Muscle of back (tissue), 3 donors: ENCODE measurements at regions not wholly inside any gene's neighbourhood (a gene's known extent, or its start where the extent isn't known, plus 50 kb on each side); places are given as distances from the start of the nearest gene placed in this dataset.

Experiments
- DNase-seq, 3 donors: peaks; one replicate each; pipeline versions ENCODE4 v3.0.0 to v3.0.0-alpha.2; 2013

DNA sequence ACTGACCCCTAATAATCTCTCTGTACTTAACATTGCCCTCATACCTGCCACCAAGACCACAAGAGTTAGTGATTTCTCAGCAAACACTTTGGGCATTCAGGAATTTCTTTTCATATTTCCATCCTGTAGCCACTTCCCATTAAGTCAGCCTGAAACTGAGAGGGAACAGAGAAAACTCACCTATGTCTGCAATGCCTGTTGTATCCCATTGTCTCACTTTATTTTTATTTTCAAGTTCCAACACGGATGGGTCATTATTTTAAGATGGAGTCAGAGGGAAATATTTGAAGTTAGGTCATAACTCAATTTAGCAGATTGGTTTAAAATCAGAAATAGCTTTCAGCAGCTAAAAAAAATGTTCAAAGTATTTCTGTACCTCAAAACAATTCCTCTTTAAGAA lies 937.8 kb upstream of the CHORDC1 start:
- DNase-seq, result no peak

DNA sequence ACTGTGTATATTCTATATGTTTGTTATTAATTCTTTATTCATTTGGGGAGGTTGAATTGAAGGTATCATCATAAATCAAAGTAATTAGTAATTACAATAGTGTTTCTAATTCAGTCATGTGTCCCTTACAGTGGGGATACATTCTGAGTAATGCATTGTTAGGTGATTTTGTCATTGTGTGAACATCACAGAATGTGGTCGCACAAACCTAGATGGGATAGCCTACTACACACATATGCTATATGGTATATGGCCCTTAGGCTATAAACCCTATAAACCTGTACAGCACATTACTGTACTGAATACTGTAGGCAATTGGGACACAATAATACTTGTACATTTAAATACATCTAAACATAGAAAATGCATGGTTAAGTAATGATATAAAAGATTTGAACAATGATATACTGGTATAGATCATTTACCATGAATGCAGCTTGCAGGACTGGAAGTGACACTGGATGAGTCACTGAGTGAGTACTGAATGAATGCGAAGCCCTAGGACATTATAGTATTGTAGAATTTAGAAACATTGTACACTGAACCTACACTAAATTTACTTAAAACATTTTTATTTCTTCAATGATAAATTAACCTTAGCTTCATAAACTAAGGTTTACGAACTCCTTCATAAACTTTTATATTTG lies 936.2 kb upstream of the CHORDC1 start:
- DNase-seq, result peak in 1 of 3 donors; percentile 6

DNA sequence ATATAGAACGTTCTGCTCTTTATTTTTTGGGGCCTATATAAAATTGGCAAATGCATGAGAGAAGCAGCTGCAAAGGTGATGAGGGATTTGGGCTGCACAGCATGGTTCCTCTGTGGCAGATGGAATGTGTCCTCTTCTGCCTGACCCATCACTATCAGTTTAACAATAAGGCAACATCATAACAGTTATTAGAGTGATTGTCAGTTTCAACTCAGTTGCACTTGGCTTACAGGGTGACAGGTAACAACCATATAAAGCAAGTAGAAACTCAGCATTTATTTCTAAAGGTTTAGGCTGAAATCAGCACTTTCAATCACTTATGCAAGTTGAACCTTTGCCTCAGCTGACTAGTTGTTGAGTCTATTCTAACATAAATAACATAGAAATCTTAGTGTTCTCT lies 935.4 kb upstream of the CHORDC1 start:
- DNase-seq, result no peak

DNA sequence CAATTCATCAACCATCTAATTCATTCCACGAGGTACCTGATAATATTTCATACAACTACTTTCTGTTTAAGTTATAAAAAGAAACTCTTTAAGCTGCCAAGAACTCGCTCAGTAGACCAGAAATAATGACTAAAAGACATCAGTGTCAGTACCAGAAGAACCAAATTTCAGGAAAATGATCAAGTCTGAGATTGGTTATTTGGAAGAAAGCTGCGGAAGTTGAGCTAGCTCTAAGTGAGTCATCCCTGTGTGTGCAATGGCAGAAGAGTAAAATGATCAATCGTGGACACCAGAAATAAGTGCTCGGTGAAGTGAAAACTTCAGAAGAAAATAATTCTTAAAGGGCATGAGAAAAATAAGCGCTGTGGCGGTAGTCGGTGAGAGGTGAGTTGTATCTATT lies 933.2 kb upstream of the CHORDC1 start:
- no peak for DNase-seq

DNA sequence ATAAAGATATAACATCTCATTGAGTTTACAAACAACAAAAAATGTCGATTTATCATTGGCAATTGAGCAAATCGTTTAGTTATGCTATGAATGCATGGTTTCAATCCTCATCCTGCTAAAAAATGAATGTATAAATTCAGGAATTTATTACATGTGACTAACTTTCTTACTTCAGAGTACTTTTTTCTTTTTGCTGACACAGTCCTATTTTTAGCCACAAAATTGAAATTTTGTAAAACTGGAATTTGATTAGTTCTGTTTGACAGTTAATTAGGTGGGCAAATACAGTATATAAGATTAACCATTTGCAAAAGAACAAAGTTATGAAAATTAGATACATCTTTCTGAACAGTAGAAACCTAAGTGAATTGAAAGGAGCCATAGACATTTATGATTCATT lies 925.0 kb upstream of the CHORDC1 start:
- DNase-seq, result no peak

DNA sequence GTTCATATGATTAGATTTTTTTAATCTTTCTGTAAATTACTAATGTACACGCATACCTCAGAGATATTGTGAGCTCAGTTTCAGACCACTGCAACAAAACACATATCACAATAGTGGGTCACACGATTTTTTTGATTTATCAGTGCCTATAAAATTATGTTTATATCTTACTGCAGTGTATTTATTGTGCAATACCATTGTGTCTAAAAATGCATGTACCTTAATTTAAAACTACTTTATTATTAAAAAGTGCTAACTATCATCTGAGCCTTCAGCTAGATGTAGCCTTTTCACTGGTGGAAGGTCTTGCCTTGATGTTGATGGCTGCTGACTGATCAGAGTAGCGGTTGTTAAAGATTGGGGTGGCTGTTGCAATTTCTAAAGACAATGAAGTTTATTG lies 918.8 kb upstream of the CHORDC1 start:
- DNase-seq, result no peak

DNA sequence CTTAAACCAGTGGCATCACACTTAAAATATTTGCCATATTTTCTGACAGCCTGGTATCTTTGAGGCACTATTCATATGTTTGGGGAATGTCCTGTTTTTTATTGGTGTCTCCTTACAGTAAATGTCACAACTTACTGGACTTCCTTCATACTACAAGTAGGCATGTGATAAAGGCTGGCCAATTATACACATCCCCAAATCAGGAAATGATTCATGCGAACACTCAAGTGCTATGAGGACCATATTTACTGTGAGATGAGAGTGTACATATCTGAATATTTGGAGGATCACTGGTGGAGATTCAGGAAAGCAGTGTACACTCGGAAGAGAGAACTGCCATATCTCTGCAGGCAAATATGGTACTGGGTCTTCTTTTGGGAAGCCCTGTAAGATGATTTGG lies 913.8 kb upstream of the CHORDC1 start:
- no peak for DNase-seq

DNA sequence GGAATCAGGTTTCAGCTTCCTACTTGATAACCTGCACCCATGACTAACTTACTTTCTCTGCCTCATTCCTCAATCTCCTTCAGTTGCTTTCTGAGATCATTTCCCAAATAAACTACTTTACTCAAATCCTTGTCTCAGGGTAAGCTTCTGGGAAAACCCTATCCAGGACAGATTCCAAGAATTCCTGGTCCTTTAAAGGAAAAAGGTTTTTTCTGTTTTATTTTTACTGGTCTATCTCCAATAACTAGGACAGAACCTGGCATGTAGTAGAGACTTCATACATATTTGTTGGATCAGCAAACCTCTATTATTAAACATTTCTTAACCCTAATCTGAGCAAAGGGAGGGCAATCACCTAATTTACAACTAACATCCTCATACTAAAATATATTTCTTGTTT lies 910.5 kb upstream of the CHORDC1 start:
- DNase-seq, result peak; percentile 45 to 62 (median 60)

DNA sequence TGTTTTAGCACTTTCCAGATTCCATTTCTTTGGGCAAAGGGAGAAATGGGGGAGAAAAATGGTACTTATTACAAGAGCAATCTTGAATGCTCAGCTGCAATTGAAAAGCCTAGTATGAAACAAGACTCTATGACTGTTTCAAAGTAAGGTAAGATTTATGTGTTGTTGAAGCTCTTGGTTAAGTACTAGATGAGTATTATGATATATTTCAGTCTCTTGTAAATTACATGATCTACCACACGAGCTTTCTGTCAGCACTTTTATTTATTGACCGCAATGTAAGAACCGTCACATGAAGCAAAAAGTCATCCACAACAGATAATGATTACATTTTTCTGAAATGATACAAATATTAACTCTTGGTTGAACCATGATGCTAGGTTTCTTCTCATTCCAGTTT lies 906.7 kb upstream of the CHORDC1 start:
- DNase-seq, result no peak

DNA sequence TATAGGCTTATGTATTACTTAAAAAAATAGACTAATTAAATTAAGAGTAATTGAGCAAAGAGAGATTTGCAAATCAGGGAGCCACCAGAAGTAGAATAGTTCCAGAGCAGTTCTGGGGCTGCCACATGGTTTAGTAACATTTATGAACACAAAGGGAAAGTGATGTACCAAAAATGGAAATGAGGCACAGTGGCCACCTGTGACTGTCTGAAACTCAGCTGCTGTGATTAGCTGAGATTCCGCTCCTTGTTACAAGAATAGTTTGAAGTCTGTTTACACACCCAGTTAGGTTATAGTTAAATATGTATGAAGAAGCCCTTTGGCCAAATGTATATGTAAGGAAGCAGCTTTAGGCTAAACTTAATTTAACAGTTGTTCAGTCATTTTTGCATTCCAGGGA lies 901.5 kb upstream of the CHORDC1 start:
- no peak for DNase-seq

DNA sequence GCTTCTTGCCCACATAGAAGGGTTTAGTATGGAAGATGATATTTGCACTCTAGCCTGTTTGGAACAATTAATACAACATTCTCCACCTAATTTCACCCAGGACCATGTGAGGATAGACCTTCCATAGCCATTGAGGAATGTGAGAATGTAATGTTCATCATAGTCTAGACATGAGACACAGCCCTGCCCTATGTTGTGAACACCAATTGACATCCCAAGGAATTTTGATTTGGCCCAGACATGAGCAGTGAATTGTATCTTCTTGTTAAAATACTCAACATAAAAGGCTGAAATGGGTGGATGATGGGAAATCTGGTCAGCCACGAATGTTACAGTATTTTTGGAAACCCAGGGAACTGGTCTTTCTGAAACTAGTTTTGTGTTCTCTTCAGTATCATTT lies 892.3 kb upstream of the CHORDC1 start:
- DNase-seq, result no peak

DNA sequence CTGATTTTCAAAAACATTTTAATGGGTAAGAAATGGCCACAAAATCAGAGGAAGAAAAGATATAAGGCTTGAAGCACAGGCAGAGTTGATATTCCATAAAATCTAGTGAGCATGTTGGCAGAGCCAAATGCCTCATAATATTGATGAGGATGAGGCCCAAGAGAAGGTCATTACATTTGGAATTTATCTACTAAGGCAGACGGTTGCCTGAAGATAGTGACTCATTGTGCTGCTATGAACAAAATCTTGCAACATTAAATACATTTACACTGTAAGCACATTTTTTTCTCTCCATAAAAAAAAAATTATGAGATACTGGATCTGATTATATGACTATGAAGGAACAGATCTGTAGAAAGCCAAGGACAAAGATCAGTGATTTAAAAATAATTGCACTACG lies 881.4 kb upstream of the CHORDC1 start:
- DNase-seq, result peak in 2 of 3 donors; percentile 36 to 71

DNA sequence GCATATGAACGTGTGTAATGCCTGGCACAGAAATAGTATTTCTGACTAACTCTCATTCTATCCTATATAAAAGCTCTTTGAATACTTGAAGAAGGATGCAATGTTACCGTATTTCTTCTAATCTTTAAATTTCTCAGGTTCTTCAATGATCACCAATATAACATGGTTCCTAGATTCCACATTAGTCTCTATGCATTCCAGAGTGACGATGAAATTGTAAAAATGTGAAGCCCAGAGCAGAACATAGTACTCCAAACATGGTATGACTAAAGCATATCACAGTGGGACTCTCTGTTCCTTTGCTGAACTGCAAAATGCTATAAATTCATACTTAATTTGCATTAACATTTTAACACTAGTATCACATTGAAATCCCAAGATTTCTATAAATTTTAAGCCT lies 877.6 kb upstream of the CHORDC1 start:
- peak in 1 of 3 donors; percentile 53 for DNase-seq

DNA sequence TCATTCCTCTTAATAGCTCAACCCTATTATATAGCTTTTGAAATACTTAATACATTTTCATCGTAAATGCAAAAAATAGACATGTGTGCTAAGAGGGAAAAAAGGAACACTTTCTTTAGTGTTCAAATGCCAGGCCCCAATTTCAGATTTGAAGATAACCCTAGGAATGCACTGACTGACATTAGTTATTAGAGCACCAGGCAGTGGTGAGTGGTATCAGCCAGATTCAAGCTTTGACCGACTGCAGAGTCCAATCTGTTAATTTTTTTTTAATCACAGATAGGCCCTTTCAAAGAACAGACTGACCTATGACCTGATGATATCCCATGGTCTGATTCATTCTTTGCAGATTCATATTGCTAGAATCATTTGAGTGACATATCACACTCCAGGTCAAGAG lies 874.2 kb upstream of the CHORDC1 start:
- no peak for DNase-seq

DNA sequence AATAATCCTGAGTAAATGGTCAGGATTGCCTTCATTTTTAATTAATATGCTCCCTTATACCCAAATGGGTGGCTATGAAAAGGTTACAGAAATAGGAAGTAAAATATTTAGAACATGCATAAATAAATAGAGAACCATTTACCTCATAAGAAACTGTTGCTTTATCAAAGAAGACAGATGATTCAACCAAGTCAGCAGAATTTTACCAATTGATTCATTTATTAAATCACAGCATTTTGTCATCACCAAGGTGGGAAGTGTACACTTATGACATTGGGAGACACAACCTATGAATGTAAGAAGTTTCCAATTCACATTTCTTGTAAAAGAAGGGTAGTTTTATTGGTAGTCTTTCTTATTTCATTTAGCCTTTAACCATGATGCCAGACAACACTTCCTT lies 870.3 kb upstream of the CHORDC1 start:
- no peak for DNase-seq

DNA sequence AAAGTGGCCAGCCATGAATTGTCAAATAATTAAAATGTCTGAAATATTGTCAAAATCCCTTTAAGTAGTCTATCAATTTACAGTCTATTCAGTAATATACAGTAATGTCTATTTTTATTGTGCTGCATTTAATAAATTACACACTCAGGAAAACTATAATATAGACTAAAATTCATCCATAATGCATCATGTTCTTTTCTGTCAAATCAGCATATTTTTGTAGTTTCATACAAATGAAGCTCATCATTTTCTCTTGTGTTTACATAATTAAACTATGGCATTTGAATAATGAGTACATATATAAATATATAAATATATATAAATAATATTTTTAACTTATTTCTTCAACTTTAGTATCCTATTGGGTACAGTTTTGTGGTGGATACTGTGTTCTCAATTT lies 868.7 kb upstream of the CHORDC1 start:
- DNase-seq, result no peak

DNA sequence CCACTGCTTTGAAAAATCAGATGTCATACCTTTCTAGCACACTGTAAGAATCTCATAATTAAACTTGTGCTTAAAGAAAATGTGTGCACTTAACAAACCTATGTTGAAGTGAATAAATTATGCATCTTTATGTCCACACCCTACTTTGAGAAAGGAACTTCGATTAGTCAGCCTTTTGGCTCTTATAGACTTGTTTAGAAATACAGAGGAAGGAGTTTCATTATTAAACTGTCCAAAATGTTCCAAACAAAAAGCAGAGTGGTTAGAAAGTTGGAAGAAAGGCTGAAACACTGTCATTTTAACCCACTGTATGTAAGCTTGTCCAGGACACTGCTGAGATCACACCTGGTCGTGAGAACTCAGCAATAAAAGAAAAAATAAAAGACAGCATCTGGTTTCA lies 863.2 kb upstream of the CHORDC1 start:
- DNase-seq, result peak in 1 of 3 donors; percentile 41

DNA sequence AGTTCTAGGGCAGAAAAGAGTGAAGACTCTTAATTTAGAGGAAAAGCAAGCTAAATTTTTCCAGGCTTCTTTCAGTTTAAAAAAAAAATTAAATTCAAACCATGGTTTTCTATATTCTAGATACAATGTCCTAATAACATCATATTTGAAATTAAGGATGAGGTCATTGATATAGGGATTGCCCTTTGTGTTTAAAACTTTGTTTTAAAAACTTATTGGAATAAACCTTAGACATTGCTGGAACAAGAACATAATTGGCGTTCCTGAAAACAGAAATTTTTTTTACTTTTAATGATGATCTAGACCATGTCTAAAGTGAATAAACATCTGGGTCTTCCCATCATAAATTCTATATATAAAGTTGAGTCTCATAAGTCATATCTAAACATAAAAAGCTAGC lies 859.4 kb upstream of the CHORDC1 start:
- peak in 1 of 3 donors; percentile 64 for DNase-seq

DNA sequence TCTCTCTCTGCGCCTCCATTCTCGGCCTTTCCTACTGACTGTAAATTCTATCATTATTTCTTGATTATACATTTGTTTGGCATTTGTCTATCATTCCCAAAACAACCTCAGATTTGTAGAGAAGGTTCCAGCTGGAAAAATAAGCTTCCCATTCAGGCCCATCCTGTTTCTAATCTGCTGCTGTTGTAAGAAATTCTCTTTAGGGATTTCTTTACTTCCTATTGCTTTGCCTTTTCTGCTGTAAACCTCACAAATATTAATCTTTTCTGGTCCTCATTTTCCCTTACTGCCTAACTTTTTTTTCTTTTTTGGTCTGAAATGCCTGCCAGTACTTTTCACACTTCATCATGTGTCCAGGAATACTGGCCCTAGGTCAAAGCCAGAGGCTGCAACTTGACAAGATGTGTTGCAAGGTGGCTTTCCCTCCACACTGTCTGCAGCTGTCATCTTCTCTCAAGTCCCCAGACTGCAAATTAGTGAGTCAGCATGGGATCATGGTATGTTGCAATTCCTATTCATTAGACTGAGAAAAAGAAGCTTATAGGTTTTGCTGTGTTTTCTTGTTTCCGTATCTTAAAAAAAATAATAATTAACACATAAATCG lies 858.7 kb upstream of the CHORDC1 start:
- DNase-seq, result peak; percentile 80 to 93 (median 84)

DNA sequence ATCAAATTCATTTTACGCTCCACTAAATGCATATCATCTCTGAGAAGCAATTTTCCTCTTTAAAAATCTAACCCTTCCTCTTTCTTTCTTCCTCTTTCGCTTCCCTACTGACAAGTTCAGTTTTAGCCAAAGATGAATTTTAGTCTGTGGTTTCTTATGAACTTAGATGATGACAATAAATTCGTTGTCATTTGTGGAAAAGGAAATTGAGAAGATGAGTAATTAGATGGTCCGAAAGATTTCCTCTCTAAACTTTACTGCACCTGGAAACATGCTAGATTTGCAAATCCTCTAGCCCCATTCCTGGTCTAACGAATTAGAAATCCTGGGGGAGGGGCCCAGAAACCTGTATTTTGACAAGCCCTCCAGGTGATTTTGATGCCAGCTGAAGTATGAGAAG lies 855.4 kb upstream of the CHORDC1 start:
- no peak for DNase-seq

DNA sequence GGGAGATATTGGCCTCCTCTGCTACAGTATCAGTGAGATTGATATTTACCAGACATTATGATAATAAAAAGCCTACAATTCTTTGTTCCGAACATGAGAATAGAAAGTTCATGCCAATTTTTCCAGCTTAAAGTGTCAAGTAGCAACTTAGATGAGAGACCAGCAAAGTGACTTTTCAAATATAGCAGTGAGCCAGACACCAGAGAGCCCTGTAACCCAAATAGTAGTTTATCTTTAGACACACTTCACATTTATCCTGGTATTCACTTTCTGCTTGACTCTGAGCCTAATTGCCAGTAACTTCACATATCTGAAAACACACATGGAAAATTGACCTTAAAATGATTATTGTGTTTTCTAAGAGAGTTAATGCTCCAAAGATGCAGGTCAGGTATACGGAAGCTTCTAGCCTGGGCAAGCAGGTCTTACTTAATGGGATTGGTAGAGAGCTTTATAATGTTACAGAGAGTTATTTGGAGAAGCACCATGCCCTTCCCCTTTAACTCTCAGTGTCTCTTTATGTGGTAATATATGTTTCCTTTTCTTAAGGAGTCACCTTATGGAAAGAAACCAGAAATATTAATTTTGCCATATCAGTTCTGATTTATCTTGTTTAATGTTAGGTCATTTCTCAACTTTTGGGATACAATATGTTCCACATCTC lies 852.3 kb upstream of the CHORDC1 start:
- no peak for DNase-seq

DNA sequence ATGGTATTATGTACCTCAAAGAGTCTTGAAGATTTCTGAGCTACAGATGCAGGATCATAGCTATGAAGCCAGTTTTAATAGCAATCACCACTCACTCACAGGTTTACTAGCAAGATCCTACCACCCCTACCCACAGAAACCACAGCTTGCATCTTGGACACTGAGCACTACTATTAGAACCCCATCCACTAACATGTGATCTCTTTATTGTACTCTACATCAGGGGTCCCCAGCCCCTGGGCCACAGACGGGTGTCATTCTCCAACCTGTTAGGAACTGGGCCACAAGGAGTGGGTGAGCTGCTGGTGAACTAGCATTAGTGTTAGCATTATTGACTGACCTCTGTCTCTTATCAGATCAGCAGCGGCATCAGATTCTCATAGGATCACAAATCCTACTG lies 844.8 kb upstream of the CHORDC1 start:
- DNase-seq, result no peak

DNA sequence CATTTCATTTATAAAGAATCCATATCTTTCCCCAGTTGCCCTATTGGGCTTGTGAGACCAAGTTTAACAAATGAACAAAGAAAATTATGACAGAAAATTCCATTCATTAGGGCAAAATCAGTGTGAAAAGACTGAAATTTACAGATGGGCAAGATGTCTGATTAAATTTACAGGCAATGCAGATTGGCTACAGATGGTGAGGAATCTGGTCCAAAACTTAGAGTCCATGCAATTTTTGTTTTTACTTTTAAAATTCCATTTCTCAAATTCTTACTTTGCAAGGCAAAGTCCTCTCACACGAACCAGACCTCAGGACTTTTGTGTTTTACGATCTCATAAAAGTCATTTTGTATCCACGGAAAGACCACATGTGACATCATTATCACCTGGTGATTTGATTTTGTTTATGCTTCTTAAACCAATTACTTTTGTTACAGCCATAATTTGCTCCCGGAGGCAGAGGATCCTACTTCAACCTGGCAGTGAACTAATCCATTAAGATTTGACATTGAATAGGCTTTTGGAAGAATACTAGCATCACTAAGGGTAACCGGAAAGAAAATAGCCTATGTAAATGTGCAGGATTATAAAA lies 843.7 kb upstream of the CHORDC1 start:
- peak in 1 of 3 donors; percentile 8 for DNase-seq
